C4-2B (cell line): ENCODE measurements at regions not wholly inside any gene's neighbourhood (a gene's known extent, or its start where the extent isn't known, plus 50 kb on each side); places are given as distances from the start of the nearest gene placed in this dataset.

Source experiments
- H3K27ac ChIP-seq: fragments of 450-650 bp; 2 replicates; pipeline ENCODE4 v1.5.1; 2017
- CTCF ChIP-seq: fragments of 450-650 bp; conservative IDR thresholded peaks from 2 replicates; pipeline ENCODE4 v1.5.1; 2017; ENCODE audit warnings: mild to moderate bottlenecking
- ZFX ChIP-seq: fragments of 450-650 bp; IDR thresholded peaks from 2 replicates; pipeline ENCODE4 v1.6.1; 2017

- no peak for TF ChIP-seq CTCF
- no peak for TF ChIP-seq ZFX
- no peak overlapping the region for H3K27ac ChIP-seq
Measured at GRCh38 chr11:80899381-80899780, 1458.6 kb upstream of the TENM4 start.

GRCh38 chr11:80898910-80899309 is 1458.1 kb upstream of the TENM4 start:
- TF ChIP-seq CTCF = no peak
- TF ChIP-seq ZFX = no peak
- H3K27ac ChIP-seq = no peak overlapping the region

GRCh38 chr11:80886684-80887083 is 1445.9 kb upstream of the TENM4 start:
- TF ChIP-seq ZFX (no peak), CTCF (no peak)
- H3K27ac ChIP-seq = no peak overlapping the region

GRCh38 chr11:80873310-80873999 is 1432.6 kb upstream of the TENM4 start:
- no peak overlapping the region for H3K27ac ChIP-seq

GRCh38 chr11:80872116-80872728 is 1431.4 kb upstream of the TENM4 start:
- no peak overlapping the region for H3K27ac ChIP-seq
- TF ChIP-seq ZFX (no peak), CTCF (no peak)

More at GRCh38 chr11:80873310-80873999, 1432.6 kb upstream of the TENM4 start:
- TF ChIP-seq ZFX (no peak), CTCF (no peak)

- H3K27ac ChIP-seq = no peak overlapping the region
- TF ChIP-seq ZFX = no peak
Measured at GRCh38 chr11:80868831-80869230, 1428.0 kb upstream of the TENM4 start.

GRCh38 chr11:80862011-80862410 is 1421.2 kb upstream of the TENM4 start:
- TF ChIP-seq ZFX (no peak), CTCF (no peak)
- H3K27ac ChIP-seq = no peak overlapping the region

- H3K27ac ChIP-seq = no peak overlapping the region
- no peak for TF ChIP-seq CTCF
Measured at GRCh38 chr11:80861193-80861592, 1420.4 kb upstream of the TENM4 start.
